A673 (cell line): ENCODE measurements at regions not wholly inside any gene's neighbourhood (a gene's known extent, or its start where the extent isn't known, plus 50 kb on each side); places are given as distances from the start of the nearest gene placed in this dataset.

Experiments used
- BruUV-seq: library from RNA; stranded (reverse); fragments of 400-500 nt; replicated peaks from 2 replicates; lab custom pipeline; 2021; lab: Mats Ljungman, UMichigan
- CTCF ChIA-PET: fragments of 300-600 bp; sonication (Branson Sonifier 250); formaldehyde crosslinking; loops from one replicate; lab custom pipeline; 2022; ENCODE audit warnings: antibody characterized with exemption; lab: Charles Lee
- POLR2A ChIA-PET: fragments of 300-600 bp; sonication (Branson Sonifier 250); formaldehyde crosslinking; loops from one replicate; lab custom pipeline; 2022; ENCODE audit warnings: antibody characterized with exemption; ENCODE audit not compliant: low non-redundant PET; lab: Charles Lee
- DNase-seq: peaks from one replicate; pipeline ENCODE4 v3.0.0-alpha.2; 2015; ENCODE audit warnings: low spot score
- H3K27ac ChIP-seq: fragments of 200-600 bp; sonication (generic); 2 replicates; pipeline ENCODE4 v1.5.1; 2016; ENCODE audit warnings: mixed run types, low read depth, mild to moderate bottlenecking, mixed read lengths, antibody characterized with exemption, low read length; ENCODE audit not compliant: poor library complexity, severe bottlenecking
- H3K27me3 ChIP-seq: fragments of 200-600 bp; sonication (generic); replicated peaks from 2 replicates; pipeline ENCODE4 v1.6.1; 2017; ENCODE audit warnings: mixed run types, low read depth, mild to moderate bottlenecking, mixed read lengths, antibody characterized with exemption, low read length; ENCODE audit not compliant: insufficient read depth, poor library complexity
- H3K36me3 ChIP-seq: fragments of 200-600 bp; sonication (generic); 2 replicates; pipeline ENCODE4 v1.6.1; 2016; ENCODE audit warnings: mixed run types, mild to moderate bottlenecking, mixed read lengths, antibody characterized with exemption, low read length; ENCODE audit not compliant: insufficient read depth, poor library complexity, severe bottlenecking
- H3K4me1 ChIP-seq: fragments of 200-600 bp; sonication (generic); 2 replicates; pipeline ENCODE4 v1.6.1; 2017; ENCODE audit warnings: mixed run types, mild to moderate bottlenecking, mixed read lengths, antibody characterized with exemption, low read length; ENCODE audit not compliant: insufficient read depth, poor library complexity, severe bottlenecking
- H3K4me3 ChIP-seq: fragments of 200-600 bp; sonication (generic); 2 replicates; pipeline ENCODE4 v1.5.1; 2016; ENCODE audit warnings: low read depth, mixed run types, mild to moderate bottlenecking, mixed read lengths, low read length; ENCODE audit not compliant: poor library complexity, severe bottlenecking
- H3K9me3 ChIP-seq: fragments of 200-600 bp; sonication (generic); 2 replicates; pipeline ENCODE4 v1.6.1; 2016; ENCODE audit warnings: mixed run types, low read depth, mild to moderate bottlenecking, mixed read lengths, antibody characterized with exemption, low read length; ENCODE audit not compliant: poor library complexity, severe bottlenecking
- EZH2 ChIP-seq: fragments of 200-600 bp; sonication (generic); IDR thresholded peaks from 2 replicates; pipeline ENCODE4 v1.6.1; 2017; ENCODE audit warnings: borderline replicate concordance, low read depth, mild to moderate bottlenecking, mixed read lengths, antibody characterized with exemption, low read length; ENCODE audit not compliant: poor library complexity, severe bottlenecking
- intact Hi-C: fragments of 100-400 bp; cut with micrococcal nuclease; formaldehyde crosslinking; loops from one replicate; pipeline ENCODE4 v1.10.0; 2022; ENCODE audit not compliant: unreplicated experiment
- TF ChIP-seq, protein P1 (sequence below): fragments of 300-800, 200-600 bp; sonication (generic); conservative IDR thresholded peaks from 2 replicates; pipeline ENCODE4 v1.5.1; 2017; ENCODE audit warnings: low read depth, mild to moderate bottlenecking, antibody characterized with exemption, low read length, moderate library complexity, mixed read lengths

GRCh38 chr3:188046561-188047211 is 107.3 kb upstream of the LPP start:
- no peak for DNase-seq
- Histone ChIP-seq H3K4me3 (no peak overlapping the region), H3K9me3 (no peaks in the 10 kb centered on the region), H3K36me3 (no peaks in the 10 kb centered on the region), H3K4me1 (no peaks in the 10 kb centered on the region), H3K27ac (no peak overlapping the region), H3K27me3 (no peaks in the 10 kb centered on the region)
- ChIA-PET CTCF (no interaction called here), POLR2A (no interaction called here)
- BruUV-seq, result no TSS peak
- no peak for TF ChIP-seq EZH2
- TF ChIP-seq, protein P1, sequence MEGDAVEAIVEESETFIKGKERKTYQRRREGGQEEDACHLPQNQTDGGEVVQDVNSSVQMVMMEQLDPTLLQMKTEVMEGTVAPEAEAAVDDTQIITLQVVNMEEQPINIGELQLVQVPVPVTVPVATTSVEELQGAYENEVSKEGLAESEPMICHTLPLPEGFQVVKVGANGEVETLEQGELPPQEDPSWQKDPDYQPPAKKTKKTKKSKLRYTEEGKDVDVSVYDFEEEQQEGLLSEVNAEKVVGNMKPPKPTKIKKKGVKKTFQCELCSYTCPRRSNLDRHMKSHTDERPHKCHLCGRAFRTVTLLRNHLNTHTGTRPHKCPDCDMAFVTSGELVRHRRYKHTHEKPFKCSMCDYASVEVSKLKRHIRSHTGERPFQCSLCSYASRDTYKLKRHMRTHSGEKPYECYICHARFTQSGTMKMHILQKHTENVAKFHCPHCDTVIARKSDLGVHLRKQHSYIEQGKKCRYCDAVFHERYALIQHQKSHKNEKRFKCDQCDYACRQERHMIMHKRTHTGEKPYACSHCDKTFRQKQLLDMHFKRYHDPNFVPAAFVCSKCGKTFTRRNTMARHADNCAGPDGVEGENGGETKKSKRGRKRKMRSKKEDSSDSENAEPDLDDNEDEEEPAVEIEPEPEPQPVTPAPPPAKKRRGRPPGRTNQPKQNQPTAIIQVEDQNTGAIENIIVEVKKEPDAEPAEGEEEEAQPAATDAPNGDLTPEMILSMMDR, result no peak
- intact Hi-C loops, result loop anchor here (10.0 kb wide), 1 partner anchor 302 kb away; the partner anchor contains the start of gene BCL6

DNA sequence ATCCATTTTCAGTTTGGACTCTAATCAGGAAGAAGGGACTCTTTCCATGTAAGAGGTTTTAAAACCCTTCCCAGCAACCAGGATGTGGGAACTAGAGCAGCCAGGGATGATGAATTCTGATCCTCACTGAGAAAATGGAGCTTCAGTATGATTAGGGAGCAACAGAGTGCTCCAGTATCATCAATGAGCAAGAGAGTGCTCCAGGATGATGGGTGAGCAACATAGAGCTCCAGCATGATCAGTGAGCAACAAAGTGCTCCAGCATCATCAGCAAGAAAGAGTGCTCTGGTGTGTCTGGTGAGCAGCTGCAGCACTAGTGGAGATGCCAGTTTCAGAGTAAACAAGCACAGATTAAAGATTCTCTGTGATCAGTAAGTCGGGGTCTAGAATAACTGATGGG is 106.4 kb upstream of the LPP start:
- CTCF ChIA-PET, result interaction anchor here (0.5 kb wide), 1 partner anchor 668 kb away, joined by 9 read pairs; no protein-coding TSS in a partner anchor
- Histone ChIP-seq H3K4me1 (no peaks in the 10 kb centered on the region), H3K9me3 (no peaks in the 10 kb centered on the region), H3K27me3 (no peaks in the 10 kb centered on the region), H3K4me3 (no peak overlapping the region), H3K27ac (no peak overlapping the region), H3K36me3 (no peaks in the 10 kb centered on the region)
- intact Hi-C loops, result loop anchor here (10.0 kb wide), 1 partner anchor 303 kb away; the partner anchor contains the start of gene BCL6
- POLR2A ChIA-PET, result no interaction called here
- no peak for DNase-seq
- TF ChIP-seq EZH2, result no peak
- TF ChIP-seq, protein P1, result no peak
- no TSS peak for BruUV-seq

DNA sequence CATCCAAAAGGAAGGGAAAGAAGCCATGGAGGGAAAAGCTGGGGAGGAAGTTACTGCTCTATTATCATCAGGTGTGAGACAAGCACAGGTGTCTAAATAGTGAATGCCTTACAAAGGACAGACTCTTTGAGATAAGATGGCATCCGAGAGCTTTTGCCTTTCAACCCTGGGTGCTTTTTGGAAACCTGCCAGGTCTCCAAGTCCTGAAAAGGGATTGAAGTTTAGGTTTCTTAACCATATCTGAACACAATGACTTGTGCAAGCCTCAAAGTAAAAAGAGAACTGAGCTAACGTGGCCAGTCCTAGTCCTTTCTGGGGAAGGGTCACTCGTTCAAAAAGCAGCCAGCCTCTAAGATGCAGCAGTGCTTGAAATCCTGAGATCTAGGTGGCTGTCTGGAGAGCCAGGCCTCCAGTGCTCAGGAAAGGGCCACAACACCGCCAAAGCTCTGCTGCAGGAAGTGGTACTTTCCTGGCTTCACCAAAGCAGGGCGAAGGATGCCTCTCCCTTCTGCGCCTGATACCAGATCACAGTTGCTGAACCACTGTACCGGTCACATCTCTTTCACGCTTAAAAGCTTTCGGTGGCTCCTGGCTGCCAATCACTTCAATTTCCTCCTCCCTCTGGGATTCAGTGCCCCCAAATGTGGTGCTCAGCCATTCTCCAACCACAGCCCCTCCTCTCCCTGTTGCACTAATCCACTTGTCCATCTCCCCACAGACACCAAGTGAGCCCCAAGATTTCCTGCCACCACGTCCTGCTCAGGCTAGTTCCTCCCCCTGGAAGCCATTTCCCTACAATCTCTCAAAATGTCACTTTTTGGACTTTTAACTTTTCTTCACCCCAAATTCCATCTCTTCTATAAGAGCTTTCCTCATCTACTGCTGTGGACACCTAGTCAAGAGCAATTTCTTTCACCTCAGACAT is 104.1 kb upstream of the LPP start:
- no peaks in the 10 kb centered on the region for H3K36me3 ChIP-seq
- DNase-seq, result no peak
- POLR2A ChIA-PET, result no interaction called here
- CTCF ChIA-PET, result no interaction called here
- intact Hi-C loops, result loop anchor here (10.0 kb wide), 1 partner anchor 305 kb away; the partner anchor contains the start of gene BCL6
- H3K9me3 ChIP-seq, result no peaks in the 10 kb centered on the region
- no peaks in the 10 kb centered on the region for H3K27me3 ChIP-seq
- no peak for TF ChIP-seq EZH2
- TF ChIP-seq, protein P1, result no peak
- H3K4me1 ChIP-seq, result peaks cover 16% of the 10 kb centered on the region
- BruUV-seq, result no TSS peak
- H3K27ac ChIP-seq, result no peak overlapping the region
- H3K4me3 ChIP-seq, result no peak overlapping the region
